ENCODE measurements at regions not wholly inside any gene's neighbourhood (a gene's known extent, or its start where the extent isn't known, plus 50 kb on each side); places are given as distances from the start of the nearest gene placed in this dataset.
A peak's percentile ranks its signal among the peaks of the same experiment; 100 is the strongest.

GRCh38 chr12:84740602-84741001 is 172.0 kb downstream of the SLC6A15 start:
- no peak for DNase-seq

GRCh38 chr12:84738481-84738972 is 174.1 kb downstream of the SLC6A15 start:
- no peak for DNase-seq

GRCh38 chr12:84732828-84733340 is 179.7 kb downstream of the SLC6A15 start:
- DNase-seq: no peak

GRCh38 chr12:84730561-84731162 is 181.9 kb downstream of the SLC6A15 start:
- no peak for DNase-seq

GRCh38 chr12:84727961-84728360 is 184.6 kb downstream of the SLC6A15 start:
- DNase-seq: no peak

- no peak for DNase-seq
Observed at GRCh38 chr12:84726780-84727179, 185.8 kb downstream of the SLC6A15 start.

GRCh38 chr12:84723988-84724387 is 188.6 kb downstream of the SLC6A15 start:
- DNase-seq: no peak

GRCh38 chr12:84719997-84720396 is 192.6 kb downstream of the SLC6A15 start:
- no peak for DNase-seq

- DNase-seq: no peak
Observed at GRCh38 chr12:84718906-84719305, 193.7 kb downstream of the SLC6A15 start.

- no peak for DNase-seq
Observed at GRCh38 chr12:84712747-84713146, 199.9 kb downstream of the SLC6A15 start.

- no peak for DNase-seq
Observed at GRCh38 chr12:84706374-84706773, 206.2 kb downstream of the SLC6A15 start.

GRCh38 chr12:84704856-84705255 is 207.7 kb downstream of the SLC6A15 start:
- DNase-seq: no peak

GRCh38 chr12:84702001-84702400 is 210.6 kb downstream of the SLC6A15 start:
- no peak for DNase-seq

GRCh38 chr12:84701041-84701440 is 211.6 kb downstream of the SLC6A15 start:
- no peak for DNase-seq

- DNase-seq: no peak
Observed at GRCh38 chr12:84698576-84699333, 213.8 kb downstream of the SLC6A15 start.

GRCh38 chr12:84696908-84697540 is 215.6 kb downstream of the SLC6A15 start:
- DNase-seq: no peak

- DNase-seq: no peak
Observed at GRCh38 chr12:84696281-84696680, 216.3 kb downstream of the SLC6A15 start.

- peak; percentile 80 for DNase-seq
Observed at GRCh38 chr12:84694116-84694515, 218.5 kb downstream of the SLC6A15 start.

GRCh38 chr12:84692071-84692470 is 220.5 kb downstream of the SLC6A15 start:
- no peak for DNase-seq

- DNase-seq: no peak
Observed at GRCh38 chr12:84691266-84691665, 221.3 kb downstream of the SLC6A15 start.

GRCh38 chr12:84689638-84690037 is 223.0 kb downstream of the SLC6A15 start:
- no peak for DNase-seq

- no peak for DNase-seq
Observed at GRCh38 chr12:84685379-84685778, 227.2 kb downstream of the SLC6A15 start.

GRCh38 chr12:84676787-84677186 is 235.8 kb downstream of the SLC6A15 start:
- no peak for DNase-seq

- DNase-seq: no peak
Observed at GRCh38 chr12:84661786-84662185, 250.8 kb downstream of the SLC6A15 start.

Measured in NCI-H1694 treated with DMSO at 0.1 percent for 48 hours (cell line).